Neural cell (in vitro differentiated cells): ENCODE measurements at regions not wholly inside any gene's neighbourhood (a gene's known extent, or its start where the extent isn't known, plus 50 kb on each side); places are given as distances from the start of the nearest gene placed in this dataset.

ENCODE experiments used
- H2AFZ ChIP-seq: fragments of 200-600, 300-800 bp; sonication (generic), shearing (Covaris generic); 2 replicates; pipeline ENCODE4 v1.6.0; 2014; ENCODE audit warnings: low read depth, mild to moderate bottlenecking, antibody characterized with exemption, low read length, moderate library complexity
- H3F3A ChIP-seq: fragments of 200-600 bp; shearing (Covaris generic); 2 replicates; pipeline ENCODE4 v1.6.1; 2016; ENCODE audit warnings: mild to moderate bottlenecking, moderate library complexity, mixed read lengths, antibody characterized with exemption, low read length; ENCODE audit not compliant: insufficient read depth, poor library complexity, severe bottlenecking
- H3K27ac ChIP-seq: fragments of 200-600, 300-800 bp; sonication (generic), shearing (Covaris generic); 2 replicates; pipeline ENCODE4 v1.5.1; 2014; ENCODE audit warnings: mild to moderate bottlenecking, low read length, moderate library complexity
- H3K27me3 ChIP-seq: fragments of 300-800, 200-600 bp; sonication (generic), shearing (Covaris generic); 2 replicates; pipeline ENCODE4 v1.6.0; 2014; ENCODE audit warnings: mild to moderate bottlenecking, low read depth, low read length, moderate library complexity; ENCODE audit not compliant: insufficient read depth
- H3K36me3 ChIP-seq: fragments of 300-800, 200-600 bp; sonication (generic), shearing (Covaris generic); 2 replicates; pipeline ENCODE4 v1.5.1; 2014; ENCODE audit warnings: mild to moderate bottlenecking, antibody characterized with exemption, low read length, moderate library complexity; ENCODE audit not compliant: insufficient read depth
- H3K4me2 ChIP-seq: fragments of 300-800, 200-600 bp; sonication (generic), shearing (Covaris generic); 2 replicates; pipeline ENCODE4 v1.6.0; 2014; ENCODE audit warnings: mild to moderate bottlenecking, low read length
- H3K4me3 ChIP-seq: fragments of 300-800, 200-600 bp; sonication (generic), shearing (Covaris generic); 2 replicates; pipeline ENCODE4 v1.5.1; 2014; ENCODE audit warnings: mild to moderate bottlenecking, low read length, moderate library complexity
- H3K79me2 ChIP-seq: fragments of 200-600 bp; shearing (Covaris generic); replicated peaks from 2 replicates; pipeline ENCODE4 v1.6.0; 2014; ENCODE audit warnings: mild to moderate bottlenecking, low read length, moderate library complexity; ENCODE audit not compliant: insufficient read depth
- H3K9ac ChIP-seq: fragments of 300-800, 200-600 bp; sonication (generic), shearing (Covaris generic); 2 replicates; pipeline ENCODE4 v1.6.1; 2016; ENCODE audit warnings: mild to moderate bottlenecking, low read length, mixed read lengths
- H3K9me2 ChIP-seq: fragments of 200-600 bp; shearing (Covaris generic); 2 replicates; pipeline ENCODE4 v1.6.1; 2016; ENCODE audit warnings: mild to moderate bottlenecking, low read length, mixed read lengths; ENCODE audit not compliant: insufficient read depth
- H3K9me3 ChIP-seq: fragments of 200-600, 300-800 bp; sonication (generic), shearing (Covaris generic); 2 replicates; pipeline ENCODE4 v1.6.1; 2016; ENCODE audit warnings: mild to moderate bottlenecking, mixed run types, low read length, moderate library complexity, mixed read lengths
- H4K20me1 ChIP-seq: fragments of 200-600 bp; shearing (Covaris generic); 2 replicates; pipeline ENCODE4 v1.6.1; 2016; ENCODE audit warnings: mild to moderate bottlenecking, mixed run types; ENCODE audit not compliant: insufficient read depth
- CTCF ChIP-seq: fragments of 450-650 bp; IDR thresholded peaks from 2 replicates; pipeline ENCODE4 v1.5.1; 2014; ENCODE audit warnings: antibody characterized with exemption, mild to moderate bottlenecking, moderate library complexity; ENCODE audit not compliant: poor library complexity, severe bottlenecking
- EP300 ChIP-seq: fragments of 450-650 bp; conservative IDR thresholded peaks from 2 replicates; pipeline ENCODE4 v1.6.1; 2014; ENCODE audit warnings: antibody characterized with exemption, mild to moderate bottlenecking, moderate library complexity; ENCODE audit not compliant: poor library complexity, severe bottlenecking
- EZH2 ChIP-seq: fragments of 200-600, 300-800 bp; shearing (Covaris generic), sonication (generic); IDR thresholded peaks from 2 replicates; pipeline ENCODE4 v1.6.1; 2014; ENCODE audit warnings: antibody characterized with exemption, low read length, borderline replicate concordance, mild to moderate bottlenecking; ENCODE audit not compliant: insufficient read depth, poor library complexity, severe bottlenecking
- MXI1 ChIP-seq: fragments of 450-650 bp; conservative IDR thresholded peaks from 2 replicates; pipeline ENCODE4 v1.6.1; 2014; ENCODE audit warnings: antibody characterized with exemption, mild to moderate bottlenecking; ENCODE audit not compliant: poor library complexity, severe bottlenecking
- POLR2AphosphoS5 ChIP-seq: IDR thresholded peaks from 2 replicates; pipeline ENCODE4 v1.6.1; 2012
- RAD21 ChIP-seq: fragments of 450-650 bp; conservative IDR thresholded peaks from 2 replicates; pipeline ENCODE4 v1.6.1; 2014; ENCODE audit warnings: antibody characterized with exemption, mild to moderate bottlenecking, moderate library complexity
- REST ChIP-seq: IDR thresholded peaks from 2 replicates; pipeline ENCODE4 v1.6.1; 2012; ENCODE audit warnings: borderline replicate concordance
- SMC3 ChIP-seq: fragments of 450-650 bp; conservative IDR thresholded peaks from 2 replicates; pipeline ENCODE4 v1.6.1; 2014; ENCODE audit warnings: antibody characterized with exemption, mild to moderate bottlenecking, moderate library complexity; ENCODE audit not compliant: poor library complexity
- TAF1 ChIP-seq: IDR thresholded peaks from 2 replicates; pipeline ENCODE4 v1.6.1; 2012; ENCODE audit warnings: low read depth

GRCh38 chr7:110144599-110144998 lies 946.3 kb upstream of the LRRN3 start:
- no peaks in the 10 kb centered on the region for H4K20me1 ChIP-seq
- no peak overlapping the region for H3K9ac ChIP-seq
- H3K9me3 ChIP-seq = peaks cover 4% of the 10 kb centered on the region
- H3K36me3 ChIP-seq = no peaks in the 10 kb centered on the region
- no peak overlapping the region for H2AFZ ChIP-seq
- H3K79me2 ChIP-seq = no peaks in the 10 kb centered on the region
- H3K4me3 ChIP-seq = no peak overlapping the region
- H3K9me2 ChIP-seq = no peaks in the 10 kb centered on the region
- H3K27me3 ChIP-seq = no peaks in the 10 kb centered on the region
- TF ChIP-seq TAF1 = no peak
- no peak for TF ChIP-seq SMC3
- no peak for TF ChIP-seq RAD21
- TF ChIP-seq CTCF = no peak
- no peak for TF ChIP-seq POLR2AphosphoS5
- no peak overlapping the region for H3K4me2 ChIP-seq
- H3F3A ChIP-seq = no peaks in the 10 kb centered on the region
- H3K27ac ChIP-seq = no peak overlapping the region

- H3K9me3 ChIP-seq = peaks cover 4% of the 10 kb centered on the region
- H2AFZ ChIP-seq = no peak overlapping the region
- TF ChIP-seq EP300 (no peak), REST (no peak), MXI1 (no peak), EZH2 (no peak), SMC3 (no peak), CTCF (no peak), RAD21 (no peak), POLR2AphosphoS5 (no peak), TAF1 (no peak)
- no peak overlapping the region for H3K27ac ChIP-seq
- no peaks in the 10 kb centered on the region for H3K36me3 ChIP-seq
- no peak overlapping the region for H3K4me3 ChIP-seq
- H3K27me3 ChIP-seq = no peaks in the 10 kb centered on the region
- H3K4me2 ChIP-seq = no peak overlapping the region
- no peaks in the 10 kb centered on the region for H4K20me1 ChIP-seq
- no peak overlapping the region for H3K9ac ChIP-seq
- no peaks in the 10 kb centered on the region for H3K9me2 ChIP-seq
- H3F3A ChIP-seq = no peaks in the 10 kb centered on the region
- no peaks in the 10 kb centered on the region for H3K79me2 ChIP-seq
Measured at GRCh38 chr7:110148054-110148453, 942.9 kb upstream of the LRRN3 start.
